ENCODE measurements at regions not wholly inside any gene's neighbourhood (a gene's known extent, or its start where the extent isn't known, plus 50 kb on each side); places are given as distances from the start of the nearest gene placed in this dataset.

GRCh38 chr5:74570250-74570649 is 70.3 kb downstream of the ENC1 start:
- TF ChIP-seq CTCF (tag by site-specific recombination; IDR thresholded peaks at IDR 0.05): no peak
- TF ChIP-seq SP2 (tag by site-specific recombination; IDR thresholded peaks at IDR 0.05): no peak
- no peak for TF ChIP-seq GLI4 (tag by site-specific recombination; IDR thresholded peaks at IDR 0.05)
- no peak for TF ChIP-seq HOXC10 (CRISPR knock-in tag; IDR thresholded peaks at IDR 0.05)
- no peak for TF ChIP-seq ZBTB11 (tag by site-specific recombination; conservative IDR thresholded peaks at IDR 0.05; ENCODE audit: low read depth)
- no peak for TF ChIP-seq ZNF174 (tag by site-specific recombination; IDR thresholded peaks at IDR 0.05)
- no peak for TF ChIP-seq KLF7 (tag by site-specific recombination; IDR thresholded peaks at IDR 0.05; ENCODE audit: borderline replicate concordance)
- TF ChIP-seq ZNF571 (tag by site-specific recombination; IDR thresholded peaks at IDR 0.05): no peak
- no peak for TF ChIP-seq ZFP37 (tag by site-specific recombination; IDR thresholded peaks at IDR 0.05)

Data from HEK293 (cell line).